8988T (cell line): ENCODE measurements at regions not wholly inside any gene's neighbourhood (a gene's known extent, or its start where the extent isn't known, plus 50 kb on each side); places are given as distances from the start of the nearest gene placed in this dataset.

Source experiments
- DNase-seq: peaks from one replicate; pipeline ENCODE4 v3.0.0; 2011

DNA sequence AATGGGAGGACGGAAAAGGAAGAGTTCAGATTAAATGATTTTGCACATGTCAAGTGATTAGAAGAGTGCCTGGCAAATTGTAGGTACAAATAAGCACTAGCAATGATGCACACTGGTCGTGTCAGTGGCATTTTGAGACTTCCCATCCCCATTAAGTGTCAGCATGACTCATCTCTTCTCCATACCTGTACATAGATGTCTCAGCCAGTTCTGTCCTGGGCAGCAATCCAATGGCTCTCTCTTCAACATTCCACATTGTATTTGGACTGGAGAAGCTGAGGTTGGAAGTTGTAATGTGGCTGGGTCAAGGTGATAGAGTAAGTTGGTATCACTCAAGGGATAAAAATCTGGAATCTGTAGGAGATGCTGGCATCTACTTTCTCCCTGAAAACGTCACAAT lies 742.7 kb downstream of the VRK1 start:
- no peak for DNase-seq

- DNase-seq = no peak
Observed at GRCh38 chr14:97543221-97543620, 746.0 kb downstream of the VRK1 start.

- no peak for DNase-seq
Observed at GRCh38 chr14:97543816-97544215, 746.6 kb downstream of the VRK1 start.

DNA sequence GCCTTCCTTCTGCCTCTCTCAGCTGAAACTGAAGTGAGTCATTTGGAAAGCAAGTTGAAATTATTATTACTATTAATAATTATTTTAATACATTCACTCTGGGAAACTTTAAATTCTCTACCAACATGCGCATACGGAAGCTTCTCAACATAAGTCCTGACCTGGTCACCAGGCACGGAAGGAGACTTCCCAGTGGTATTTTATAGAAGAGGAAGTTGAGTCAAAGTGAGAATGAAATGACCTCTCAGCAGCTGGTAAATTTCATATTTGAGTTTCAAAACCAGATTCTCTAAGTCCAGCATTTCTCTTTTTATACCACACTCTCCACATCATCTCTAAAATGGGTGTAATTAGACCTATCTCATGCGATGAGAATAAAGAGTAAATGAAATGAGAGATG lies 747.4 kb downstream of the VRK1 start:
- DNase-seq = no peak

GRCh38 chr14:97546491-97547230 lies 749.5 kb downstream of the VRK1 start:
- no peak for DNase-seq

- DNase-seq = no peak
Observed at GRCh38 chr14:97550463-97550862, 753.3 kb downstream of the VRK1 start.

GRCh38 chr14:97554597-97554996 lies 757.4 kb downstream of the VRK1 start:
- DNase-seq = no peak

- no peak for DNase-seq
Observed at GRCh38 chr14:97564334-97564733, 767.2 kb downstream of the VRK1 start.

DNA sequence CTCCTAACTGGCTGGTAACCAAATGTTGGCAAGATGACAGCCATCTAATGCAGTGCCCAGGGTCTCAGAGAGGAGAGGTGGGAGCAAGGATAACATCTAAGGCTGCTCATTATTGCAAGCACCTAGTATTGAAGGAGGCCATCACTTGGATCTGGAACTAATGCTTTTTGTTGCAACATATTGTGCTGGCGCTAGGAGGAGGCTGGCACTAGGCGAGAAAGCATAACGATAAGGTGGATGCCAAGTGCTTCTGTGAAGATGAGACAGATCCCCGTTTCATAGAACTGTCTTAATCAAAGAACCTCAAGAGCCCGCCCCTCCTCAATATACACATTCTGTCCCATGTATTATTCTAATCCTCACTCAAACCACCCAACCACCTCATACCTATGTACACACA lies 774.0 kb downstream of the VRK1 start:
- DNase-seq = no peak

DNA sequence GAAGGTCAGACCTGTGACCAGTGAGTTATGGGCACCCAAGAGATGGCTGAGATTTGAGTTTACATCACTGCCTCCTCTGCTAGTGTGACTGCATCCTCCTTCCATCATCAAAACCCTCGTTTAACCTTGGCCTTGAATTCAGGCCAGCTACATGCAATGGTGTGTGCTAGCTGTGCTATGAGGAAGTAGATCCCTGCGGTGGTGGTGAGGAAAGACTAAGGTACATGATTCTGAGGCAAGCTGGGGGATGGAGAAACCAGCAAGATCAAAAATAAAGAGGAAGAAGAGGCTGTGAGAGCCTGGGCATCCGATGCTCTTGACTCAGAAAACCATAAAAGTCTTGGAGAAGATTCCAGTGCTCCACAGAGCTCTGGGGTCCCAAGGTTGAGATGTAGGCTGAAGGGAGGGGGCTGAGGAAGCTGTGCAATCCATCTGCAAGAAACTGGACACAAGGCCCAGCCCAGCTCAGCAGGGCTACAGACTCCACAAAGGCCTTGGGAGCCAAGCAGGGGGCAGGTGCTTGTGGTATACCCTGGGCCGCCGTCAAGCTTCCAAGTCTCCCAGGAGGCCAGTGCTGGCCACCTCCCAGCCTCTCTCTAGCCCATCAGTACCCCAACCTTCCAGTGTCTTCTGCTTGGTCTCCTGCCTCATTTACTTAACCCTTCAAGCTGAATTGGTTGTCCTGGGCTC lies 774.8 kb downstream of the VRK1 start:
- DNase-seq = no peak

GRCh38 chr14:97572583-97573458 lies 775.6 kb downstream of the VRK1 start:
- DNase-seq = no peak

DNA sequence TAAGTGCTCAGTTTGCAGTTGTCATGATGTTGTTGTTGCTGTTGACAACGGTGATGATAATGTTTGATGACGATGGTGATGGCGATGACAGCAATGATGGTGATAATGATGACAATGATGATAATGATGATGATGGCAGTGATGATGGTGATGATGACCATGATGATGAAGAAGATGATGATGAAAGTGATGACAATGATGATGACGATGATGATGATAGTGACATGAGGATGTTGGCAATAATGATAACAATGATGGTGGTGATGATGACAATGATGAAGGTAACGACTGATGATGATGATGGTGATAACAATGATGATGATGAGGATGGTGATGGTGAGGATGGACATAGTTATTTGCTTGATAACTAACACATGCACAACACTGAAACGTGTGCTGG lies 778.5 kb downstream of the VRK1 start:
- no peak for DNase-seq

GRCh38 chr14:97578982-97579548 lies 781.9 kb downstream of the VRK1 start:
- DNase-seq = no peak

DNA sequence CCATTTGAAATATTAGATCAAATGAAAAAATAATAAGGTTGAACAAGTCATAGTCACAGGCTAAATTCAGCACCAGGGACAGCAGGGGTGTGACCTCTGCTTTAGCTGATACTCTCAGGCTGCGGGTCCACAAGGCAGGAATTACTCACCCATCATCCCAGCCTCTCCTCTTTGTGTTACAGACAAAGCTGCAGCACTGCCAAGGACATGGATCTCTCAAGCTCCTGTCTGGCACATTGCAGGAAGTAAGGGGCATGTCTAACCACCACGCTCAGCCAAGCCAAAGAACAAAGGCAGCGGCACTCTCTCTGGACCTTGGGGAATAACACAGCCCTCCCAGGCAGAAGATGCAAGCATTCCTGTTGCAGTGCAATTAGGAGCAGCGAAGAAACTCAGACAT lies 783.8 kb downstream of the VRK1 start:
- DNase-seq = no peak

GRCh38 chr14:97582022-97582421 lies 784.8 kb downstream of the VRK1 start:
- DNase-seq = no peak

- DNase-seq = no peak
Observed at GRCh38 chr14:97584528-97584927, 787.3 kb downstream of the VRK1 start.

- DNase-seq = no peak
Observed at GRCh38 chr14:97592341-97592980, 795.3 kb downstream of the VRK1 start.

- DNase-seq = no peak
Observed at GRCh38 chr14:97594306-97594705, 797.1 kb downstream of the VRK1 start.

DNA sequence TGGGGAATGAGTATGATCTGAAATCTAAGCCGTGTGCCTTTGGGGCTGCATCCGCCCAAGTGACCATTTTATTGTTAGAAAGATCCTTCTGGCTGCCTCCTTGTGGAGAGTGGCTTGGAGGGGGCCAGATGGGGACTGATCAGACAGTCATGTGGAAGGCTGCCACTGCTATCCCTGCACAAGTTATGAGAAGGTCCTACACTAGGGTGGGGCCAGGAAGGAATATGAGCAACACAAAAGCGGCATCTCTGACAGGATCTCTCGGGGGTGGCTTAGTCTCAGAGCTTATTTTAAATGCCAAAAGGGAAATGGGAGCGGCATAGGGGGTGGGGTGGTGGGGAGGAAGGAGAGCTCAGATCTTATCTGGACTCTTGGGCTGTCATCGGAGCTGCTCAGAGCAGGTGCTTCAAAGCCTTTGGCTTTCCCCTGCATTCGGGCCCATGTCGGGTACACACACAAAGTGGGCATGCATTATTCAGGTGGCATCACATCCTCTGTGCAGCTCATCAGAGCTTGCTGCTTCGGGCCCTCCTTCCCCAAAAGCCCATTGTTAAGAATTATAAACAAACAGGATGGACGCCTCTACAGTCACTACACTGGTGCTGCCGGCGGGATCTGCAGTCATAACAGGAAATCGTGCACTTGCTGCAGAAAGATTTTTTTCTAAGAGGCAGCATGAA lies 805.4 kb downstream of the VRK1 start:
- no peak for DNase-seq

GRCh38 chr14:97603201-97603600 lies 806.0 kb downstream of the VRK1 start:
- DNase-seq = no peak

DNA sequence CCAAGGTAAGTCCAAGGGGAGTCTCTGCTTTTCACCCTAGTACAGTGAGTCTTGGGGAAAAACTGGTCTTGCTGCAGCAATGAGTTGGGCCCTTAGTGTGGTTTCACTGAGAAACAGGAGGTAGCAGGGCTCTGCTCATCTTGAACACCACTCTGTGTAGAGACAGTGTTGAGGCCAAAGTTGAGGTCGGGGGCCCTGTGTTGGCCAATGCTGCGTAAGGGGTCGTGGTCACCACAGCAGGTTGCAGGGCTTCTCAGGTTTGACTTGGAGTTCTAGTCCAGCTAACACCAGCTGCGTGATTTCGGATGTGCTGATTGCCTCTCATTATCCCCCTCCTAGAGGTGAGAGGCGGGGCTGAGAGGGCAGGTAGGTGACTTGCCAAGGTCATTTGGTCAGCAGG lies 807.5 kb downstream of the VRK1 start:
- DNase-seq = no peak

DNA sequence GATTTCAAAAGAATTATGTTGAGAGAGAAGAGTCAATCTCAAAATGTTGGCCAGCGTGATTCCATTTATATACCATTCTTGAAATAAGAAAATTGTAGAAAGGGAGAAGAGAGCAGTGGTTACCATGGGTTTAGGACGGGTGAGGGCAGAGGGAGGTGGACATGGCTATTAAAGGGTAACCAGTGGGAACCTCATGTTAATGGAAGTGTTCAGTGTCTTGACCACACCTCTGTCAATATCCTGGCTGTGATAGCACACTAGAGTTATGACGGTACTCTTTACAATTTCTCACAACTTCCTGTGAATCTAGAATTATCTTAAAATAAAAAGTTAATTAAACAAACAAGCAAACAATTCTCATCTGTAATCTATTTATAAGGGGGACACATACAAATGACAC lies 821.2 kb downstream of the VRK1 start:
- DNase-seq = no peak
